T-helper 17 cell (primary cell): ENCODE measurements at regions not wholly inside any gene's neighbourhood (a gene's known extent, or its start where the extent isn't known, plus 50 kb on each side); places are given as distances from the start of the nearest gene placed in this dataset.
"Not testable (repeated sequence)": the region's sequence is repeated elsewhere in the genome, so short reads cannot be mapped to it uniquely, and the experiment has no call there.

Experiments used
- ATAC-seq: fragments of 150-1000 bp; cut with Tn5 transposase; 2 replicates; pipeline ENCODE4 v1.10.0; 2021; ENCODE audit warnings: mild to moderate bottlenecking, moderate library complexity
- DNase-seq, 3 donors: peaks; one replicate each; pipeline versions ENCODE4 v3.0.0 to v3.0.0-alpha.2; 2020 to 2021
- H3K9me3 ChIP-seq: one replicate; pipeline ENCODE4 v1.7.0; 2013; ENCODE audit warnings: low read length, mild to moderate bottlenecking; ENCODE audit not compliant: control insufficient read depth, poor library complexity, severe bottlenecking
- H3K27ac Mint-ChIP-seq: one replicate; pipeline ENCODE4 v1.8.0; 2022; ENCODE audit warnings: mild to moderate bottlenecking, moderate library complexity, mixed read lengths
- H3K27me3 Mint-ChIP-seq: one replicate; pipeline ENCODE4 v1.8.0; 2022; ENCODE audit warnings: mixed read lengths
- H3K36me3 Mint-ChIP-seq: one replicate; pipeline ENCODE4 v1.8.0; 2022; ENCODE audit warnings: low read depth, mixed read lengths
- H3K4me1 Mint-ChIP-seq: one replicate; pipeline ENCODE4 v1.8.0; 2022; ENCODE audit warnings: mild to moderate bottlenecking, mixed read lengths
- H3K4me3 Mint-ChIP-seq: one replicate; pipeline ENCODE4 v1.8.0; 2022; ENCODE audit warnings: mild to moderate bottlenecking, moderate library complexity, mixed read lengths

GRCh38 chr20:43404878-43405277 is 52.8 kb upstream of the SRSF6 start:
- Mint-ChIP-seq H3K4me1 (peaks cover 8% of the 10 kb centered on the region), H3K27ac (no peak overlapping the region), H3K27me3 (peaks cover 65% of the 10 kb centered on the region), H3K4me3 (no peak overlapping the region), H3K36me3 (peaks cover 2% of the 10 kb centered on the region)
- H3K9me3 ChIP-seq = peaks cover 8% of the 10 kb centered on the region
- no peak for ATAC-seq
- DNase-seq = no peak

GRCh38 chr20:43400882-43401281 is 56.8 kb upstream of the SRSF6 start:
- not testable (repeated sequence) for ATAC-seq, H3K36me3 Mint-ChIP-seq, H3K9me3 ChIP-seq, DNase-seq, H3K4me3 Mint-ChIP-seq, H3K27ac Mint-ChIP-seq, H3K4me1 Mint-ChIP-seq
- peaks cover 47% of the 10 kb centered on the region for H3K27me3 Mint-ChIP-seq

GRCh38 chr20:43398676-43399324 is 58.9 kb upstream of the SRSF6 start:
- Mint-ChIP-seq H3K4me1 (no peaks in the 10 kb centered on the region), H3K36me3 (peaks cover 2% of the 10 kb centered on the region), H3K27me3 (peaks cover 39% of the 10 kb centered on the region), H3K27ac (no peak overlapping the region), H3K4me3 (no peak overlapping the region)
- DNase-seq = no peak
- H3K9me3 ChIP-seq = no peaks in the 10 kb centered on the region
- no peak for ATAC-seq

- no peak for DNase-seq
- no peak for ATAC-seq
- no peaks in the 10 kb centered on the region for H3K9me3 ChIP-seq
- Mint-ChIP-seq H3K36me3 (peaks cover 2% of the 10 kb centered on the region), H3K27ac (no peak overlapping the region), H3K4me1 (no peaks in the 10 kb centered on the region), H3K27me3 (peaks cover 38% of the 10 kb centered on the region), H3K4me3 (no peak overlapping the region)
Observed at GRCh38 chr20:43397147-43397546, 60.5 kb upstream of the SRSF6 start.

GRCh38 chr20:43393052-43393451 is 64.6 kb upstream of the SRSF6 start:
- no peaks in the 10 kb centered on the region for H3K4me1 Mint-ChIP-seq
- no peaks in the 10 kb centered on the region for H3K9me3 ChIP-seq
- no peak for DNase-seq
- H3K4me3 Mint-ChIP-seq = no peak overlapping the region
- peaks cover 50% of the 10 kb centered on the region for H3K27me3 Mint-ChIP-seq
- no peaks in the 10 kb centered on the region for H3K36me3 Mint-ChIP-seq
- no peak for ATAC-seq
- H3K27ac Mint-ChIP-seq = no peak overlapping the region

- ATAC-seq (no peak), DNase-seq (no peak)
- Mint-ChIP-seq H3K4me3 (no peak overlapping the region), H3K27ac (no peak overlapping the region), H3K36me3 (no peaks in the 10 kb centered on the region), H3K4me1 (no peaks in the 10 kb centered on the region), H3K27me3 (peaks cover 48% of the 10 kb centered on the region)
- H3K9me3 ChIP-seq = no peaks in the 10 kb centered on the region
Observed at GRCh38 chr20:43392561-43392960, 65.1 kb upstream of the SRSF6 start.

- H3K9me3 ChIP-seq = no peaks in the 10 kb centered on the region
- Mint-ChIP-seq H3K27me3 (peaks cover 47% of the 10 kb centered on the region), H3K27ac (no peak overlapping the region), H3K4me1 (no peaks in the 10 kb centered on the region), H3K36me3 (no peaks in the 10 kb centered on the region), H3K4me3 (no peak overlapping the region)
- DNase-seq (no peak), ATAC-seq (no peak)
Observed at GRCh38 chr20:43389839-43390626, 67.7 kb upstream of the SRSF6 start.

- ATAC-seq (no peak), DNase-seq (no peak)
- Mint-ChIP-seq H3K27ac (no peak overlapping the region), H3K4me1 (no peaks in the 10 kb centered on the region), H3K4me3 (no peak overlapping the region), H3K36me3 (no peaks in the 10 kb centered on the region), H3K27me3 (peaks cover 41% of the 10 kb centered on the region)
- no peaks in the 10 kb centered on the region for H3K9me3 ChIP-seq
Observed at GRCh38 chr20:43389211-43389610, 68.5 kb upstream of the SRSF6 start.

GRCh38 chr20:43388268-43389002 is 69.3 kb upstream of the SRSF6 start:
- Mint-ChIP-seq H3K4me1 (no peaks in the 10 kb centered on the region), H3K36me3 (no peaks in the 10 kb centered on the region), H3K27me3 (peaks cover 45% of the 10 kb centered on the region), H3K4me3 (no peak overlapping the region), H3K27ac (no peak overlapping the region)
- no peak for ATAC-seq
- no peaks in the 10 kb centered on the region for H3K9me3 ChIP-seq
- DNase-seq = no peak

- Mint-ChIP-seq H3K36me3 (no peaks in the 10 kb centered on the region), H3K27me3 (peaks cover 46% of the 10 kb centered on the region), H3K4me1 (no peaks in the 10 kb centered on the region), H3K27ac (no peak overlapping the region), H3K4me3 (no peak overlapping the region)
- DNase-seq (no peak), ATAC-seq (no peak)
- H3K9me3 ChIP-seq = no peaks in the 10 kb centered on the region
Observed at GRCh38 chr20:43387737-43388136, 70.0 kb upstream of the SRSF6 start.

GRCh38 chr20:43386878-43387277 is 70.8 kb upstream of the SRSF6 start:
- Mint-ChIP-seq H3K27me3 (peaks cover 47% of the 10 kb centered on the region), H3K4me1 (no peaks in the 10 kb centered on the region), H3K27ac (no peak overlapping the region), H3K4me3 (no peak overlapping the region), H3K36me3 (no peaks in the 10 kb centered on the region)
- no peaks in the 10 kb centered on the region for H3K9me3 ChIP-seq
- no peak for DNase-seq
- ATAC-seq = no peak

GRCh38 chr20:43385914-43386313 is 71.8 kb upstream of the SRSF6 start:
- no peak for ATAC-seq
- H3K4me3 Mint-ChIP-seq = no peak overlapping the region

GRCh38 chr20:43384101-43384940 is 73.4 kb upstream of the SRSF6 start:
- no peaks in the 10 kb centered on the region for H3K4me1 Mint-ChIP-seq
- no peaks in the 10 kb centered on the region for H3K9me3 ChIP-seq
- H3K27ac Mint-ChIP-seq = no peak overlapping the region
- DNase-seq (no peak), ATAC-seq (no peak)
- H3K36me3 Mint-ChIP-seq = no peaks in the 10 kb centered on the region
- no peak overlapping the region for H3K4me3 Mint-ChIP-seq
- peaks cover 54% of the 10 kb centered on the region for H3K27me3 Mint-ChIP-seq

More at GRCh38 chr20:43385914-43386313, 71.8 kb upstream of the SRSF6 start:
- no peak for DNase-seq
- H3K4me1 Mint-ChIP-seq = no peaks in the 10 kb centered on the region
- peaks cover 45% of the 10 kb centered on the region for H3K27me3 Mint-ChIP-seq
- no peaks in the 10 kb centered on the region for H3K36me3 Mint-ChIP-seq
- no peak overlapping the region for H3K27ac Mint-ChIP-seq
- no peaks in the 10 kb centered on the region for H3K9me3 ChIP-seq
